ENCODE measurements at regions not wholly inside any gene's neighbourhood (a gene's known extent, or its start where the extent isn't known, plus 50 kb on each side); places are given as distances from the start of the nearest gene placed in this dataset.

GRCh38 chr10:131532291-131532690 is 220.8 kb upstream of the TCERG1L start:
- H3K36me3 Mint-ChIP-seq (ENCODE audit: low read depth), result no peaks in the 10 kb centered on the region
- no peak overlapping the region for H3K4me3 Mint-ChIP-seq
- no peaks in the 10 kb centered on the region for H3K27me3 Mint-ChIP-seq
- no peak for ATAC-seq (replicated peaks)
- no peaks in the 10 kb centered on the region for H3K9me3 Mint-ChIP-seq
- H3K4me1 Mint-ChIP-seq, result no peaks in the 10 kb centered on the region
- no peak overlapping the region for H3K27ac Mint-ChIP-seq

- Mint-ChIP-seq H3K27ac (no peak overlapping the region), H3K9me3 (no peaks in the 10 kb centered on the region), H3K36me3 (ENCODE audit: low read depth) (no peaks in the 10 kb centered on the region), H3K4me1 (no peaks in the 10 kb centered on the region), H3K27me3 (no peaks in the 10 kb centered on the region), H3K4me3 (no peak overlapping the region)
- ATAC-seq (replicated peaks), result no peak
Measured at GRCh38 chr10:131532745-131533341, 221.3 kb upstream of the TCERG1L start.

- no peaks in the 10 kb centered on the region for H3K36me3 Mint-ChIP-seq (ENCODE audit: low read depth)
- no peak for ATAC-seq (replicated peaks)
- no peaks in the 10 kb centered on the region for H3K4me1 Mint-ChIP-seq
- no peak overlapping the region for H3K27ac Mint-ChIP-seq
- H3K4me3 Mint-ChIP-seq, result no peak overlapping the region
- H3K27me3 Mint-ChIP-seq, result peaks cover 6% of the 10 kb centered on the region
- H3K9me3 Mint-ChIP-seq, result no peaks in the 10 kb centered on the region
Measured at GRCh38 chr10:131533846-131534526, 222.5 kb upstream of the TCERG1L start.

GRCh38 chr10:131534836-131535235 is 223.3 kb upstream of the TCERG1L start:
- Mint-ChIP-seq H3K27ac (no peak overlapping the region), H3K27me3 (peaks cover 6% of the 10 kb centered on the region), H3K36me3 (ENCODE audit: low read depth) (no peaks in the 10 kb centered on the region), H3K9me3 (no peaks in the 10 kb centered on the region), H3K4me1 (no peaks in the 10 kb centered on the region), H3K4me3 (no peak overlapping the region)
- ATAC-seq (replicated peaks), result no peak

GRCh38 chr10:131536676-131537075 is 225.2 kb upstream of the TCERG1L start:
- H3K36me3 Mint-ChIP-seq (ENCODE audit: low read depth), result no peaks in the 10 kb centered on the region
- no peaks in the 10 kb centered on the region for H3K4me1 Mint-ChIP-seq
- H3K9me3 Mint-ChIP-seq, result no peaks in the 10 kb centered on the region
- no peak for ATAC-seq (replicated peaks)
- peaks cover 6% of the 10 kb centered on the region for H3K27me3 Mint-ChIP-seq
- no peak overlapping the region for H3K27ac Mint-ChIP-seq
- no peak overlapping the region for H3K4me3 Mint-ChIP-seq

GRCh38 chr10:131537281-131537680 is 225.8 kb upstream of the TCERG1L start:
- ATAC-seq (replicated peaks), result no peak
- no peaks in the 10 kb centered on the region for H3K9me3 Mint-ChIP-seq
- H3K4me3 Mint-ChIP-seq, result no peak overlapping the region

GRCh38 chr10:131544495-131544894 is 233.0 kb upstream of the TCERG1L start:
- Mint-ChIP-seq H3K36me3 (ENCODE audit: low read depth) (no peaks in the 10 kb centered on the region), H3K9me3 (no peaks in the 10 kb centered on the region), H3K4me3 (no peak overlapping the region), H3K27me3 (peaks cover 7% of the 10 kb centered on the region), H3K4me1 (no peaks in the 10 kb centered on the region), H3K27ac (no peak overlapping the region)
- no peak for ATAC-seq (replicated peaks)

More at GRCh38 chr10:131537281-131537680, 225.8 kb upstream of the TCERG1L start:
- H3K4me1 Mint-ChIP-seq, result no peaks in the 10 kb centered on the region
- peaks cover 6% of the 10 kb centered on the region for H3K27me3 Mint-ChIP-seq
- no peak overlapping the region for H3K27ac Mint-ChIP-seq
- H3K36me3 Mint-ChIP-seq (ENCODE audit: low read depth), result no peaks in the 10 kb centered on the region

GRCh38 chr10:131546086-131546810 is 234.7 kb upstream of the TCERG1L start:
- Mint-ChIP-seq H3K9me3 (no peaks in the 10 kb centered on the region), H3K36me3 (ENCODE audit: low read depth) (no peaks in the 10 kb centered on the region)
- no peak for ATAC-seq (replicated peaks)

GRCh38 chr10:131547129-131547799 is 235.7 kb upstream of the TCERG1L start:
- H3K27me3 Mint-ChIP-seq, result peaks cover 7% of the 10 kb centered on the region
- no peaks in the 10 kb centered on the region for H3K36me3 Mint-ChIP-seq (ENCODE audit: low read depth)
- no peak for ATAC-seq (replicated peaks)
- H3K4me1 Mint-ChIP-seq, result no peaks in the 10 kb centered on the region
- H3K4me3 Mint-ChIP-seq, result no peak overlapping the region
- H3K27ac Mint-ChIP-seq, result no peak overlapping the region
- H3K9me3 Mint-ChIP-seq, result no peaks in the 10 kb centered on the region

More at GRCh38 chr10:131546086-131546810, 234.7 kb upstream of the TCERG1L start:
- Mint-ChIP-seq H3K27ac (no peak overlapping the region), H3K4me3 (no peak overlapping the region), H3K4me1 (no peaks in the 10 kb centered on the region), H3K27me3 (peaks cover 7% of the 10 kb centered on the region)

GRCh38 chr10:131548176-131548575 is 236.7 kb upstream of the TCERG1L start:
- H3K27ac Mint-ChIP-seq, result no peak overlapping the region
- H3K27me3 Mint-ChIP-seq, result peaks cover 7% of the 10 kb centered on the region
- H3K4me1 Mint-ChIP-seq, result no peaks in the 10 kb centered on the region
- H3K9me3 Mint-ChIP-seq, result no peaks in the 10 kb centered on the region
- H3K4me3 Mint-ChIP-seq, result no peak overlapping the region
- ATAC-seq (replicated peaks), result no peak
- no peaks in the 10 kb centered on the region for H3K36me3 Mint-ChIP-seq (ENCODE audit: low read depth)

- H3K9me3 Mint-ChIP-seq, result no peaks in the 10 kb centered on the region
- no peaks in the 10 kb centered on the region for H3K4me1 Mint-ChIP-seq
- H3K27me3 Mint-ChIP-seq, result peaks cover 7% of the 10 kb centered on the region
- H3K4me3 Mint-ChIP-seq, result no peak overlapping the region
- no peak for ATAC-seq (replicated peaks)
- H3K36me3 Mint-ChIP-seq (ENCODE audit: low read depth), result no peaks in the 10 kb centered on the region
- H3K27ac Mint-ChIP-seq, result no peak overlapping the region
Measured at GRCh38 chr10:131549116-131549515, 237.6 kb upstream of the TCERG1L start.

GRCh38 chr10:131553121-131553520 is 241.6 kb upstream of the TCERG1L start:
- no peak overlapping the region for H3K4me3 Mint-ChIP-seq
- no peak overlapping the region for H3K27ac Mint-ChIP-seq
- no peaks in the 10 kb centered on the region for H3K36me3 Mint-ChIP-seq (ENCODE audit: low read depth)
- H3K9me3 Mint-ChIP-seq, result no peaks in the 10 kb centered on the region
- no peaks in the 10 kb centered on the region for H3K4me1 Mint-ChIP-seq
- no peak for ATAC-seq (replicated peaks)
- no peaks in the 10 kb centered on the region for H3K27me3 Mint-ChIP-seq

GRCh38 chr10:131553581-131553980 is 242.1 kb upstream of the TCERG1L start:
- Mint-ChIP-seq H3K27ac (no peak overlapping the region), H3K9me3 (no peaks in the 10 kb centered on the region), H3K36me3 (ENCODE audit: low read depth) (no peaks in the 10 kb centered on the region), H3K4me3 (no peak overlapping the region), H3K27me3 (no peaks in the 10 kb centered on the region), H3K4me1 (no peaks in the 10 kb centered on the region)
- no peak for ATAC-seq (replicated peaks)

GRCh38 chr10:131554821-131555220 is 243.3 kb upstream of the TCERG1L start:
- Mint-ChIP-seq H3K27ac (no peak overlapping the region), H3K27me3 (no peaks in the 10 kb centered on the region), H3K36me3 (ENCODE audit: low read depth) (no peaks in the 10 kb centered on the region), H3K9me3 (no peaks in the 10 kb centered on the region), H3K4me1 (no peaks in the 10 kb centered on the region), H3K4me3 (no peak overlapping the region)
- ATAC-seq (replicated peaks), result no peak

Data from activated T-helper 17 cell treated with anti-CD3 and anti-CD28 coated beads, Interleukin-2, amount 50 U/mL, for 72 hours (primary cell).